OCI-M1 (cell line): ENCODE measurements at regions not wholly inside any gene's neighbourhood (a gene's known extent, or its start where the extent isn't known, plus 50 kb on each side); places are given as distances from the start of the nearest gene placed in this dataset.

Experiments used
- DNase-seq: peaks from one replicate; lab custom pipeline; 2025; lab: John Stamatoyannopoulos, UW

DNA sequence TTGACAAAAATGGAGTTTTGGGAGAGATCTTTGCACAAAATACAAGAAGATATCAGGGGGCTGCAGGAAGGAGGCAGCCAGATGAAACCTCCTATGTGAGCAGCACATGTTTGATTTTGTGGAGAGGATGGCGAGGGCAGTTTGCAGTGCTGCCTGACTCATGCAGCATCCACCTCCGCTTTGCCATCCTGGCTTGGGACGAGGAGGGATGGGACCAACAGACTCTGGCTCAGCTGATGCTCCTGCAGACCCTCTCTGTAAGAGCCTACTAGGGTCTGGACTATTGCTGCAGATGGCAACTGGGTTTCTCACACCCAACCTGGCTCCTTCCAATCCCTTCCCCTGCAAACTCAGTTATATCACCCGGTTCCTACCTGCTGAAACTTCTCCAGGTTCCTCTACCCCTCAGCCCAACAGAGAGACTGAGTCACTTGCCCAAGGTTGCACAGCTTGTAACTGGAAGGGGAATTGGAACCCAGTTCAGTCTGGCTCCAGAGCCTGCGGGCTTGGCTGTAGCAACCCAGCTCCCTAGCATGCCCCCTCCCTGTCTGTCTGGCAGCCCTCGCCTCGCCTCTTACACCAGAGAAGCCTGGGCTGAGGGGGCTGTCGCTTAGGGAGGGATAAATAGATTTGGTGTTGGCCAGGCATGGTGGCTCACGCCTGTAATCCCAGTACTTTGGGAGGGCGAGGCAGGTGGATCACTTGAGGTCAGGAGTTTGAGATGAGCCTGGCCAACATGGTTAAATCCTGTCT lies 205.8 kb downstream of the PTPRU start:
- DNase-seq, result no peak

DNA sequence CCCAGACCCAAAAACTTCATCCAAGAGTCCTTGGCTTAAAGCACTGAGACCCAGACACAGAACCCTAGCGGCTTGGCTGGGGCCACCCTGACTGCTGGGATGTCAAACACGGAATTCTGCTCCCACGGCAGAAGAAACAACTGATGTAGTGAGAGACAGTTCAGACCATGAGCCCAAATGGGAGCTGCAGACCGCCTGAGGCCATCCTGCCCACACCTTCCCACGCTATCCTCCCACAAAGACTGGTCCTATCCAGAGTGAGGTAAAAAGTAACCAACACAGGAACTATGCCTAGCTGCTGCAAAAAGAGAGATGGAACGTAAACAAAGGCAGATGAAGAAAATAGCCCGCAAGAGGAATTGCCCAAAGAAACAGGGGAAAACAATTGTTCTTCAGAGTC lies 203.3 kb downstream of the PTPRU start:
- DNase-seq, result no peak

DNA sequence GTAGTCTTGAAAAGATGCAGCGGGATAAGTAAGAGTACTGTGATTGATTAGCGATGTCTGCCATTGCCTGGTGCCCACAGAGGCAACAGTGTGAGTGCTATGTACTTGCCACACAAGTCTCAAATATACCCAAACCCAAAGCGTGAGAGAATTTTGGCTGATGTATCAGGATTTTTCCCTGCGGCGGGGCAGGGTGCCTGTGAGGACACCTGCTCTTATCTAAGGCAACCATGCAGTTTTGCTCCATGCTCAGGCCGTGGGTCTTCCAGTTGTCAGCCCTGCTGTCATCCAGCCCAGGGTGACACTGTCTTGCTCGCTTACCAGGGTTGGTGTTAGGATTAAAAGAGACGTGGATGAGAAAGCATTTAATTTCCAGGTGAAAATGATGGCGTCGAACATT lies 202.7 kb downstream of the PTPRU start:
- DNase-seq, result no peak

DNA sequence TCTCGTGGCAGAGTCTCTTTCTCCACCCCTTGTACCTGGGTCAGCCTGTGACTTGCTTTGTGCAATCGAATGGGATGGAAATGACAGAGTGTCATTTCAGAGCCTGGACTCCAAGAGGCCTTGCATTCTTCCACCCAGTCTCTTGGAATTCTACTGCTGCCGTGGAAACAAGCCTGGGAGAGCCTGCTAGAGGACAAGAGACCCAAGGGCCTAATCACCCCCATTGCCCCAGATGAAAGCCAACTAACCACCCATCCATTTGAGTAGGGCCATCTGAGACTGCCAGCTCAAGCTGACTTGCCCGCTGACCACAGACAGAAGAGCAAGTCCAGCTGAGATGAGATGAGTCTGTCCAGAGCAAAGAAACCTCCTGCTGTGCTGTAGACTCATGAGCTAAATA lies 201.6 kb downstream of the PTPRU start:
- DNase-seq, result no peak

DNA sequence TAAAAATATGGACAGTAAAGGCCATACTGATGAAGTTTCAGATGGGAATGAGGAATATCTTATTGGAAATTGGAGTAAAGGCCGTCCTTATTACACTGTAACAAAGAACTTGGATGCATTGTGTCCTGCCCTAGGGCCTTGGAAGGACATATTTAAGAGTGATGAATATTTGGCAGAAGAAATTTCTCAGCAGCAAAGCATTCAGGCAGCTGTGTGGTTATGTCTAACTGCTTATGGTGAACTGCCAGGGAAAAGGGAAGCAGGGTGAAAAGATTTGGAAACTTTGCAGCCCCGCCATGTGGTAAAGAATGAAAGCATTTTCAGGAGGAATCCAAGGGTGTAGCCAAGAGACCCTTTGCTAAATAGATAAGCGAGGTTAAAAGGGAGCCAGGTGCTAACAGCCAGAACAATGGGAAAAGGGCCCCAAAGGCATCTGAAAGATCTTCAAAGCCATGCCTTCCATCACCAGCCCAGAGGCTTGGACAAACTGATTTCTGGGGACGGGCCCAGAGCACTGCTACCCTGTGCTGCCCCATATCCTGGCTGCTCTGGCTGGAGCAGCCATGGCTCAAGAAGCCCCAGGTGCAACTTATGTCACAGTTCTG lies 200.0 kb downstream of the PTPRU start:
- no peak for DNase-seq

DNA sequence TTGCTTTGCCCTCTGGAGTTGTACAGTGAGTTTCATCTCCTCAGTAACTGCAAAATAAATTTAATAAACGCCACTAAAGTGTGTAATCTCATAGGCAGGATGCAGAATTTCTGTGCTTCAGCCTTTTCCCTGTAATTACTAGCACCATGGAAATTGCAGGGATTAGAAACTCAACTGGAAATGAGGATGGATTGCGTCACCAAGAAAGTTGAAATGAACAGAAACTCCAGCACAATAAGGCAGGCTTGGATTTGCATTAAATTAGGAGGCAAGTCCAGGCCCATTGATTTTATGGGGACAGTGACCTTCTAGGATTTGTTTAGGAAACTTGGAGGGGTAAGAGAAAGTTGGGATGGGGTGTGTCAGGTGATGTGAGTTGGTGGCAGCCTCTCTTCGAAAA lies 197.5 kb downstream of the PTPRU start:
- no peak for DNase-seq

DNA sequence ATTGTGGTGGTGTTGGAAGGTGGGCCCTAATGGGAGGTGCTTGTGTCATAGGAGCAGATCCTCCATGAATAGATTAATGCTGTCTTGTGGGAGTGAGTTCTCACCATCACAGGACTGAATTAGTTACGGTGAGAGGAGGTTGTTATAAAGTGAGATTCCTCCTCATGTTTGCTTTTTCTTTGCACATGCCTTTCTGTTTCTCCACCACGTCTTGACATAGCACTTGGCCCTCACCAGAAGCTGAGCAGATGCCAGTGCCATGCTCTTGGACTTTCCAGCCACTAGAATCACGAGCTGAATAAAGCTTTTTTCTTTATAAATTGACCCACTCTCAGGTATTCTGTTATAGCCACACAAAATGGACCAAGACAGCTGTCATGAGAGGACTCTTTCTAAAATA lies 194.8 kb downstream of the PTPRU start:
- DNase-seq, result no peak

DNA sequence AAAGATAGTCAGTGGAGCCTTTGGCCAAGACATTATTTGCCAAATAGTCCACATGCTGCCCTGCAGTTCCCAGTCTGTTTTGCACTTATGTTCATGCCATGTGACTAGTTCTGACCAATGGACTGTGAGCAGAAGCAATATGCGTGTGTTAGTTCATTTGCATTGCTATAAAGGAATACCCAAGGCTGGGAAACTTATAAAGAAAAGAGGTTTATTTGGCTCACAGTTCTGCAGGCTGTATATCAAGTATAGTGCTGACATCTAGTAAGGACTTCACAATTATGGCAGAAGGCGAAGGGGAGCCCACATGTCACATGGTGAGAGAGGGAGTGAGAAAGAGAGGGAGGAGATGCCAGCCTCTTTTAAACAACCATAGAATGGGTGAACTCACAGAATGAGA lies 193.3 kb downstream of the PTPRU start:
- DNase-seq, result no peak

DNA sequence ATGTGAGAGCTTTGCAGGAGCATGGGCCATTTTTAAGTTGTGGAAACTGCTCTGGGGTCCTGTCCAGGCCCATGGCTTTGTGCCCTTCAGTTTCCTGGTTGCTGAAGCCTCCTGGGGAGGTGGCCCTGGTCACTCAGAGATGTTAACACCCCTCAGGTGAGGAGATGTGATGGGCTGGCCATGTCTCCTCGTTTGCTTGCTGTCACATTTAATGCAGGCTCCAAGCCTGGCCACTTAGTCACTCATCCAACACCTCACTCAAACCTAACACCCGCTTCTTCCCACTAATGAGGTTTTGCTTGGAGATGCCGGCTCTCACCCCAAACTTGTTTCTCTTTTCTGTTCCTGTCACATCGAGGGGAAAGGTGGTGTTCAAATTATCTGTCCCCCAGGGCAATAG lies 192.7 kb downstream of the PTPRU start:
- DNase-seq, result no peak

DNA sequence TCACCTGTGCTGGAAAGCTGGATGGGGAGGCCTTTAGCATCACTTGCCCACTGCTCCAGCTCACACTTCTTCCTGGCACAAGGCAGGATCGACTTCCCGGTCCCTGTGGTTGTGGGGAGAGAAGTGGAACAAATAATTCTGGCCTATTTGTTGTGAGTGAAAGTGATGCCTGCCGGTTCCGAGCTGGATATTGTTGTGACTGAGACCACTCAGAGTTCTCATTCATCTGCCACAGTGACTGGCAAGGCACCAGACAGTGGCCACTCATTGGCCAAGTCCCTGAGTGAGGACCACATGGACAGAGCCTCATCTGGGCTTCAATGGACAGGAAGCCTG lies 191.9 kb downstream of the PTPRU start:
- DNase-seq, result no peak

DNA sequence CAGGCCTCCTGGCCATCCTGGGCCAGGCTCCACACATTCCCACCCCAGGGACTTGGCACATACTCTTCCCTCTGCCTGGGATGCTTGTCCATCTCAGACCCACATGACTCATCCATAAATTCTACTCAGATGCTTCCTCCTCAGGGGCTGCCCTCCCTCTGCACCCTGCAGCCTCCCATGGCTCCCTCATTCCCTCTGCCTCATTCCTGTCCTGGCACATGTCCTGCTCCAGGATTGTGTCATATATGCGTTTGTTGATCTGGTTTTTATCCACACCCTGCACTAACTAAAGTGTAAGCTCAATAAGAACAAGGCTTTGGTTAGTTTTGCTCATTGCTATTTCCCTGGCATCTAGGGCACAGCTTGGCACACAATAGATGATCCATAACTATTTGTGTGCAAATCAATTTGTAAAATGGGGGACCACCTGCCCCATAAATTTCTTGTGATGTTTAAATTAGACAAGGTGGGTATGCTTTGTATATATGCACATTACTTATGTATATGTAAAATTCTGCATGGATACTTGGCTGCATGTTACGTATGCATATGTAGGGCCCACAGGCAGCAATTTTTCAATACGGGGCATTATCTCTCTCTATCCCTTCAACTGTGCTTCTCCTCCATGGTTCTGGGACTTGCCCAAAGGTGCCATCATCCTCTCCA lies 191.4 kb downstream of the PTPRU start:
- DNase-seq, result no peak

DNA sequence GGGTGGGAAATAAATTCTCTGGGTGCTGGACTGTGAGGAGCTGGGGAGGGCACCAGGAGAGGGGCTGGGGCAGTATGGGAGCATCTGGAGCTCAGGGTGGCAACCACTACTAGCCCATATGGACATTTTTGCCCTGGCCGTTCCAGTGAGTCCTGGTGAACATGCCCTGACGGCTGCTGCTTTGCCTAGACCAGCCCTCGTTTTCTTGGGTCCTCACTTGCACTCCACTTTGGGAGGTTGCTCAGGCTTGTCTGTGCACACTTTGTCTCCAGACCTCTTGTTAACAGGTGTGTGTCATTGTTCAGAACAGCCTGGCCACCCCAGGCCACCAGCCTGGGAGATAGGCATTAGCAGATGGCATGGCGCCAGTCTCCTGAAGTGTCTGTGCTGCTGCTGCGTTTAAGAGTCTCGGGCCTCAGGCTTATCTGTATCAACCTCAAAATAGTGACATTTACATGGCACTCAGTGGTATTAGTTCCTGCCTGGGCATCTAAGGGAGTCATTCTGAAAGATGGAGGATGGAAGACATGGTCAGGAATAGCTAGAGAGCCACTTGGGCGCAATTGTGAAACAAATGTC lies 190.5 kb downstream of the PTPRU start:
- DNase-seq, result no peak

DNA sequence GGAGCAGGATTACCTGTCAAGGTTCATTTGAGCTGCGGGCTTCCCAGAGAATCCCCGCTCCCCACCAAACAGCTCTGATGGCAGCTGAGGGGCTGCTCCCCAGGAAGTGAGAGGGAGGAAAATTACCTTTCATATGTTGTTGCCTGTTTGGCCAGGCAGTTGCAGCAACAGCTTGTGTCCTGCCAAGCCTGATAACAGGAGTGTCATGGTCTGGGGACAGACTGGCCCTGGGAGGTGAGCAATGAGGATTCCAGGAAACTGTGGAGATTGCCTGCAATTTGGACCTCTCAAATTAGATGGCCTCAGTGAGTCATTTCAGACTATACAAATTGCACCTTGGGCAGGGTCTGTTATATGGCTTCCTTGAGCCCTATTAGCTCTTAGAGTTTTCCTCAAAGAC lies 189.3 kb downstream of the PTPRU start:
- DNase-seq, result no peak

DNA sequence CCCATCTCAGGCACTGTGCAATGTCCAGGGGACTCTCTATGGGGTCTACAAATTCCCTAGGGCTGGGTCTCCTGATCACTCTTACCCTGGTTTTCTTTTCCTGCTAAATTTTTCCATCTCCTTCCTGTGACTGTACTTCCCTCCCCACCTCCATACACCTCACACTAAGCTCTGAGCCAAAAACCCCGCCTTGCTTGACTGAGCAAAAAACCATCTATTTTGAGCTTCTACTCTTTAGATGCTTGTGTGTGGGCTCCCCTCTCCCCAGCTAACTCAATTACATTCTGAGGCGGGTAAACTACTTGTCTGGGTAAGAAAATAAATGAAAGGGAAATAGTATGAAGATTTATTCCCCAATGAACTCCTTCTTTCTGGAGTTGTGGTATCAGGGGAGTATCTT lies 187.9 kb downstream of the PTPRU start:
- no peak for DNase-seq

DNA sequence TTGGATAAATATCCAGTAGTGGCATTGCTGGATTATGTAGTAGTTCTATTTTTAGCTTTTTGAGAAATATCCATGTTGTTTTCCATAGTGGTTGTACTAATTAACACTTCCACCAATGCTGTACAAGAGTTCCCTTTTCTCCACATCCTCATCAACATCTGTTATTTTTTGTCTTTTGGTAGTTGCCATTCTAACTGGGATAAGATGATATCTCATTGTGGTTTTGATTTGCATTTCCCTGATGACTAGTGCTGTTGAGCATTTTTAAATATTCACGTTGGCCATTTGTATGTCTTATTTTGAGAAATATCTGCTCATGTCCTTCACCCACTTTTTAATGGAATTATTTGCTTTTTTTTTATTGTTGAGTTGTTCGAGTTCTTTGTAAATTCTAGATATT lies 183.9 kb downstream of the PTPRU start:
- DNase-seq, result no peak

DNA sequence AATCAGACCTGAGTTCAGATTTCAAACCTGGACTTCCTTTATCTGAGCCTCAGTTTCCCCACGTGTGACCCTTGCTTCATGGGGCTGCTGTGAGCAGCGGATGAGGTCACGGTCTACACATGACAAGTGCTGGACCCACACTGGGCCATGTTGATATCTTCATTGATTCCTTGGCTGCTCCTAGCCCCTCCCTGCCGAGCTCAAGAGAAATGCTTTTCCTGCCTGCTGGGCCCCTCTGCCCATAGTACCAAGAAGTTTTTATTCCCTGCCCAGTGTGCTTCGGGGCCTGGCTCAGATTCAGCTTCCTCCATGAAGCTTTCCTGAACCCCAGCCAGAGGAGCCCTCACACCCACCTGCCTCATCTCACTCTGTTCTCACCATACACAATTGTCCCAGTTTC lies 181.6 kb downstream of the PTPRU start:
- DNase-seq, result no peak

DNA sequence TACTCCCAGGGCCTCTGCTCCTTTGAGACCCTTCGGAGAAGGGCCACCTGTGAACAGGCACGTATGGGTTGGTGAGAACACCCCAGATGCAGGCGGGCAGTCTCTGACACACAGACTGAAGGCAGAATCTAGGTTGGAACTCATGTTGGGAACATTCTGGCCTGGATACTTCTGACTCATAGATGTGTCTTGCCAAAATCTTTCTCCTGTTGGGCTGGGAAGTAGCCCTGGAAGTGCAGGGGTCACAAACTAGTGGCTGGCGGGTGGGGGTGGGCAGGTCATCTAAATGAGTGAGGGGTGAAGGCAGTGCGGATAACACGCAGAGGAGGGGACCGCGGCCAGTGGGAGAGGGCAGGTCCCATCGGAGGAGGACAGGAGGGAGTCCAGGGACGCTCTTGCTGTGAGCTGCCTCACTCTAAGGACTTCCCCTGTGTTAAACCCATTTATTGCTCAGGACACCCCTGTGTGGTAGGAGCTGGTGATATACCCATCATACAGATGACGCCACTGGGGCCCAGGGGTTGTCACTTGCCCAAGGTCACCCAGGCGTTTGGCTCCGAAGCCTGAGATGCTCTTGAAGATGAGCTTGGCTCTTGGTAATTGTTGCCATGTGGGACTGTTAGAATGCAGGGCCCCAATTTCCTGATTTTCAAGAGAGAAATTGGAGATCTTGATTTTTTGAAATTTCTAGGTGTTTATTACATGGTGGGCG lies 181.0 kb downstream of the PTPRU start:
- no peak for DNase-seq

DNA sequence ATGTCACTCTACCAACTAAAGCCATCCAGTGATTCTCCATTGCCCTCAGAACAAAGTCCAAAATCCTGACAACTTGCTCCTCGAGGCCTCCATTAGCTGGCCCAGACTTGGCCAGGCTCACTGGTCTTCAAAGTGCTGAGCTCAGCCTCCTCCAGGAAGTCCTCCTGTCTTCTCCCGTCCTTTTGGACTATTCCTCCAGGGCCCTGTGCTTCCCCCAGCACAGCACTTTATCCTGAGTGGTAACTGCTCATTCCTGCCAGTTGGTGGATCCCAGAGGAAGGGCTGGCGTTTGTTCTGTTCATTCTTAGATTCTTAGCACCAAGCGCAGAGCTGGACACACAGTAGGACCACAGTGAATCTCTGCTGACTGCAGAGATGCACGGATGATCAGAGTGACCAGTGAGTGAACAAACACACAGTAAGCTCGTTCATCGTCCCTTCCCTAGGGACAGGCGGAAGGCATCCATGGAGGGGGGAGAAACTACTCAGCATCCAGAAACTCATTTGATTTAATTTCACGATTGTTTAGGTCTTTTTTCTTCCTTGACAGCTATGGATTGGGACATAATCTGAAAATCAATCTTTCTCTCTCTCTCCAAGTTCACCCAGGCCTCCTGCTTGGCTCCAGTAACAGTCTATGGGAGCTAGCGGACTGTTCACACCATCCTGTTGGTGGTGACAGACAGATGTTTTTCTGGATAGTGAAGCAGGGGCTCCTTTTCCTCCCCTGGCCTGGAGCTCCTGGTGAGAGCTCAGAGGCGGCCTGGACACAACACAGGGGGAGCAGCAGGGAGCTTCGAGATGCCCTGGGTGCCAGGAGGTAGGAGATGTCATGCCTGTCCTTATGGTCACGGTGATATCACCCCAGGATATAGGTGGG lies 180.2 kb downstream of the PTPRU start:
- no peak for DNase-seq

DNA sequence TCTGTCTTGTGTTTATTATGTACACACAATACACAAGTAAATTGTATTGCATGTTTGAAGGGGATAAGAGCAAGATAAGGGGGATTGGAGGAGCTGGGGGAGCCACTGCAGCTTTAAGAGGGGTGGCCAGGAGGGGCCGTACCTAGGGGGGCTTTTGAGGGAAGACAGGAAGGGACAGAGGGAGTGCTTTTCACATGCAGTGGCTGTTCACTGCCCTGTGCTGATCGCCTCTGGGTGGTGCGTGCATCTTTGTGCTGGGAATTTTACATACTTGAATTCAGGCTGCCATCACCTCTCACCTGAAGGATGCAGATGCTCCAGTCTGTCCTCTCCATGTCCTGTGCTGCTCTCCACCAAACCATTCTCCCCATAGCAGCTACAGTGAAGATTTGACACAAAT lies 179.5 kb downstream of the PTPRU start:
- DNase-seq, result no peak

DNA sequence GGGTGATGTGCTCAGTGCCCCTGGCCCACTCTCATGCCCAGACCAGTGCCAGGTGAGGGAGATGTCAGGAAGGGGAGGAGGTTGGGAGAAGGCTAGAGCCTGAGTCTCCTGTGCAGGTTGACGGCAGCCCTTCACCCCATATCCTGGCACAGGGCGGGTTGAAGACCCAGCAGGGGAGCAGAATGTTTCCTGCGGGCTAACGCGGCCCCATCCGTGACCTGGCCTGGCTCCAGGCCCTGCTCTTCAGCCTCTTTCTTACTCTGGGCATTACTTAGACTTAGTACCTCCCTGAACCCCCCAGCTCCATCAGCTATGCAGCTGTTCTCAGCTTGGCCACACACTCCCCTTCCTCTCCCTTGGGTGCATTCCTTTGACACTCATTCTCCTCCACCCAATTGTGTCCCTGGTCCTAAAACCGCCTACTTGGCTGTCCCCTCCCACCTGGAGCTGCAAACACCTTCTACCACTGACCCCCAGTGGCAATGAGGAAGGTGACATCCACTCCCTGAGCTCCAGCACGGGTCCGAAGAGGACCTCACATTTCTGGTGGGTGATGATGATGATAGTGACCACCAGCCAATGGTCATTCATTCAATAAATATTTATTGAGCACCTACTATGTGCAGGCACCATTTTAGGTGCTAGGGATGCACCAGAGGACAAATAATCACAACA lies 179.0 kb downstream of the PTPRU start:
- no peak for DNase-seq

DNA sequence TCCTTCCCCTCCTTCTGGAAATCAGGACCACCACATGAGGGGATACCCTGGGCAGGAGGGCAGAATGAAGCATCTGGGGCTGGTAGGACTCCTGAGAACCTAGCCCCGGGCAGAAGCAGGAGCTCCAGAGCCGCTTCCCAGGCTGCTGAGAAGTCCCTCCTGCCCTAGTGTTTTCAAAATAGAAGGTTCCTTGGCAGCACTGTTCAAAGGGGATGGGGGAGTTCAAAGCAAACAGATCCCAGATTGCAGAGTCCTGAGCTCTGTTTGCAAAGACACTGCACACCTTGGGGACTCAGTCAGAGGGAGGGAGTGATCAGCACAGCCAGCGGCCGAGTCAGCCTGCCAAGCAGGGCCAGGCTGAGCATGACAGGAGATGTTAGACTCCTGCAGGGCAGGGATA lies 177.8 kb downstream of the PTPRU start:
- DNase-seq, result no peak
